ENCODE measurements at regions not wholly inside any gene's neighbourhood (a gene's known extent, or its start where the extent isn't known, plus 50 kb on each side); places are given as distances from the start of the nearest gene placed in this dataset.

GRCh38 chr13:85194482-85194881, 604.7 kb downstream of the SLITRK6 start:
- no peak overlapping the region for H3K4me3 ChIP-seq (ENCODE audit: low read length)
- no peaks in the 10 kb centered on the region for H3K79me2 ChIP-seq (ENCODE audit: low read length)
- H2AFZ ChIP-seq (ENCODE audit: low read depth, low read length): no peak overlapping the region
- no peak overlapping the region for H3K27ac ChIP-seq (ENCODE audit: low read length)
- H3K27me3 ChIP-seq (ENCODE audit: low read depth, low read length): no peaks in the 10 kb centered on the region
- no peak overlapping the region for H3K4me2 ChIP-seq (ENCODE audit: low read length)
- no peaks in the 10 kb centered on the region for H3K9me3 ChIP-seq (ENCODE audit: insufficient read depth, low read length)
- H3K36me3 ChIP-seq (replicated peaks; ENCODE audit: low read depth, low read length): no peaks in the 10 kb centered on the region
- no peak overlapping the region for H3K9ac ChIP-seq (ENCODE audit: low read length)
- H3K4me1 ChIP-seq (ENCODE audit: low read length): no peaks in the 10 kb centered on the region
- H4K20me1 ChIP-seq (ENCODE audit: insufficient read depth, low read length): no peaks in the 10 kb centered on the region
- TF ChIP-seq EZH2phosphoT487 (IDR thresholded peaks at IDR 0.05; ENCODE audit: low read depth) (no peak), CTCF (IDR thresholded peaks at IDR 0.05; ENCODE audit: low read depth, low read length) (no peak)

- Histone ChIP-seq H3K79me2 (ENCODE audit: low read length) (no peaks in the 10 kb centered on the region), H3K4me2 (ENCODE audit: low read length) (no peak overlapping the region), H3K4me3 (ENCODE audit: low read length) (no peak overlapping the region), H3K4me1 (ENCODE audit: low read length) (no peaks in the 10 kb centered on the region), H3K9ac (ENCODE audit: low read length) (no peak overlapping the region), H4K20me1 (ENCODE audit: insufficient read depth, low read length) (no peaks in the 10 kb centered on the region), H3K36me3 (replicated peaks; ENCODE audit: low read depth, low read length) (no peaks in the 10 kb centered on the region), H3K27ac (ENCODE audit: low read length) (no peak overlapping the region), H3K9me3 (ENCODE audit: insufficient read depth, low read length) (no peaks in the 10 kb centered on the region), H2AFZ (ENCODE audit: low read depth, low read length) (no peak overlapping the region), H3K27me3 (ENCODE audit: low read depth, low read length) (no peaks in the 10 kb centered on the region)
- TF ChIP-seq CTCF (IDR thresholded peaks at IDR 0.05; ENCODE audit: low read depth, low read length) (no peak), EZH2phosphoT487 (IDR thresholded peaks at IDR 0.05; ENCODE audit: low read depth) (no peak)
Measured at GRCh38 chr13:85191996-85192718, 607.1 kb downstream of the SLITRK6 start.

GRCh38 chr13:85186356-85187045, 612.7 kb downstream of the SLITRK6 start:
- Histone ChIP-seq H3K4me2 (ENCODE audit: low read length) (no peak overlapping the region), H4K20me1 (ENCODE audit: insufficient read depth, low read length) (no peaks in the 10 kb centered on the region), H3K27me3 (ENCODE audit: low read depth, low read length) (no peaks in the 10 kb centered on the region), H3K79me2 (ENCODE audit: low read length) (no peaks in the 10 kb centered on the region), H3K27ac (ENCODE audit: low read length) (no peak overlapping the region), H3K36me3 (replicated peaks; ENCODE audit: low read depth, low read length) (no peaks in the 10 kb centered on the region), H3K9ac (ENCODE audit: low read length) (no peak overlapping the region), H3K4me1 (ENCODE audit: low read length) (no peaks in the 10 kb centered on the region), H3K9me3 (ENCODE audit: insufficient read depth, low read length) (no peaks in the 10 kb centered on the region), H3K4me3 (ENCODE audit: low read length) (no peak overlapping the region), H2AFZ (ENCODE audit: low read depth, low read length) (no peak overlapping the region)
- TF ChIP-seq EZH2phosphoT487 (IDR thresholded peaks at IDR 0.05; ENCODE audit: low read depth) (no peak), CTCF (IDR thresholded peaks at IDR 0.05; ENCODE audit: low read depth, low read length) (no peak)

- no peak for TF ChIP-seq CTCF (IDR thresholded peaks at IDR 0.05; ENCODE audit: low read depth, low read length)
- TF ChIP-seq EZH2phosphoT487 (IDR thresholded peaks at IDR 0.05; ENCODE audit: low read depth): no peak
- Histone ChIP-seq H3K9ac (ENCODE audit: low read length) (no peak overlapping the region), H3K4me3 (ENCODE audit: low read length) (no peak overlapping the region), H3K4me1 (ENCODE audit: low read length) (peaks cover 3% of the 10 kb centered on the region; the same call in 1 of the 2 replicates), H3K27me3 (ENCODE audit: low read depth, low read length) (no peaks in the 10 kb centered on the region), H4K20me1 (ENCODE audit: insufficient read depth, low read length) (no peaks in the 10 kb centered on the region), H3K27ac (ENCODE audit: low read length) (no peak overlapping the region), H3K36me3 (replicated peaks; ENCODE audit: low read depth, low read length) (no peaks in the 10 kb centered on the region), H3K9me3 (ENCODE audit: insufficient read depth, low read length) (peaks cover 3% of the 10 kb centered on the region; the same call in 1 of the 2 replicates), H2AFZ (ENCODE audit: low read depth, low read length) (no peak overlapping the region), H3K4me2 (ENCODE audit: low read length) (no peak overlapping the region), H3K79me2 (ENCODE audit: low read length) (no peaks in the 10 kb centered on the region)
Measured at GRCh38 chr13:85174291-85174690, 624.9 kb downstream of the SLITRK6 start.
